Endothelial cell of umbilical vein (primary cell): ENCODE measurements at regions not wholly inside any gene's neighbourhood (a gene's known extent, or its start where the extent isn't known, plus 50 kb on each side); places are given as distances from the start of the nearest gene placed in this dataset.

Source experiments
- CTCF ChIP-seq, 2 donors: IDR thresholded peaks; 1 replicate in 1 of 2; 2 replicates in 1 of 2; pipeline ENCODE4 v1.5.1; 2011; ENCODE audit warnings: low read length in 2 of 2, mild to moderate bottlenecking in 2 of 2, moderate library complexity in 2 of 2, control low read depth in 1 of 2, inconsistent platforms in 1 of 2, low read depth in 1 of 2; ENCODE audit not compliant: insufficient read depth in 1 of 2; ENCODE audit errors: extremely low read depth in 1 of 2
- POLR2A ChIP-seq: IDR thresholded peaks from 2 replicates; pipeline ENCODE4 v1.6.1; 2012; ENCODE audit warnings: low read depth, mild to moderate bottlenecking, control low read depth, low read length

GRCh38 chr20:48541581-48542071, 286.2 kb downstream of the PREX1 start:
- TF ChIP-seq CTCF (IDR thresholded peaks at IDR 0.05; ENCODE audit: extremely low read depth in 1 of 2, insufficient read depth in 1 of 2, low read depth in 1 of 2, low read length in 2 of 2) = no peak
- no peak for TF ChIP-seq POLR2A
